GM18951 (cell line): ENCODE measurements at regions not wholly inside any gene's neighbourhood (a gene's known extent, or its start where the extent isn't known, plus 50 kb on each side); places are given as distances from the start of the nearest gene placed in this dataset.

Source experiments
- POLR2A ChIP-seq: IDR thresholded peaks from 4 replicates; pipeline ENCODE4 v1.6.1; 2011; ENCODE audit warnings: mild to moderate bottlenecking; ENCODE audit not compliant: insufficient read length, insufficient read depth; ENCODE audit errors: extremely low read depth
- in situ Hi-C: fragments of 300-500 bp; cut with MboI; formaldehyde crosslinking; loops from one replicate; pipeline ENCODE4 v1.12.0; 2022; ENCODE audit warnings: low sequenced_read_pairs, mixed read lengths, inconsistent platforms; ENCODE audit not compliant: unreplicated experiment

- no peak for TF ChIP-seq POLR2A
- in situ Hi-C loops = no loop called here
These were observed 292.9 kb upstream of the ZMIZ1 start for GRCh38 chr10:78775891-78776290.

GRCh38 chr10:78776756-78777155, 292.0 kb upstream of the ZMIZ1 start:
- in situ Hi-C loops = no loop called here
- no peak for TF ChIP-seq POLR2A

- TF ChIP-seq POLR2A = no peak
- in situ Hi-C loops = no loop called here
These were observed 291.3 kb upstream of the ZMIZ1 start for GRCh38 chr10:78777466-78777865.

- in situ Hi-C loops = no loop called here
- no peak for TF ChIP-seq POLR2A
These were observed 290.9 kb upstream of the ZMIZ1 start for GRCh38 chr10:78777867-78778266.

GRCh38 chr10:78778444-78779338, 290.1 kb upstream of the ZMIZ1 start:
- TF ChIP-seq POLR2A = no peak
- in situ Hi-C loops = no loop called here

- no peak for TF ChIP-seq POLR2A
- in situ Hi-C loops = no loop called here
These were observed 289.3 kb upstream of the ZMIZ1 start for GRCh38 chr10:78779339-78779955.

GRCh38 chr10:78780551-78780961, 288.2 kb upstream of the ZMIZ1 start:
- in situ Hi-C loops = no loop called here
- no peak for TF ChIP-seq POLR2A

- in situ Hi-C loops = no loop called here
- TF ChIP-seq POLR2A = no peak
These were observed 287.4 kb upstream of the ZMIZ1 start for GRCh38 chr10:78781251-78781913.

GRCh38 chr10:78781991-78782390, 286.8 kb upstream of the ZMIZ1 start:
- no peak for TF ChIP-seq POLR2A
- in situ Hi-C loops = no loop called here

- in situ Hi-C loops = no loop called here
- TF ChIP-seq POLR2A = no peak
These were observed 286.3 kb upstream of the ZMIZ1 start for GRCh38 chr10:78782441-78782840.

- in situ Hi-C loops = no loop called here
- TF ChIP-seq POLR2A = no peak
These were observed 285.0 kb upstream of the ZMIZ1 start for GRCh38 chr10:78783753-78784152.

GRCh38 chr10:78784546-78784945, 284.2 kb upstream of the ZMIZ1 start:
- in situ Hi-C loops = no loop called here
- no peak for TF ChIP-seq POLR2A

- TF ChIP-seq POLR2A = no peak
- in situ Hi-C loops = no loop called here
These were observed 283.7 kb upstream of the ZMIZ1 start for GRCh38 chr10:78785066-78785465.
